Naive B cell (primary cell): ENCODE measurements at regions not wholly inside any gene's neighbourhood (a gene's known extent, or its start where the extent isn't known, plus 50 kb on each side); places are given as distances from the start of the nearest gene placed in this dataset.
A peak's percentile ranks its signal among the peaks of the same experiment; 100 is the strongest.
"Not testable (repeated sequence)": the region's sequence is repeated elsewhere in the genome, so short reads cannot be mapped to it uniquely, and the experiment has no call there.

Experiments
- ATAC-seq, 2 donors: fragments of 150-1000 bp; cut with Tn5 transposase; 2 replicates each; pipeline ENCODE4 v1.10.0; 2021; ENCODE audit warnings: low read depth in 2 of 2, mild to moderate bottlenecking in 2 of 2, moderate library complexity in 2 of 2
- DNase-seq: peaks from one replicate; pipeline ENCODE4 v3.0.0; 2022
- H3K27ac Mint-ChIP-seq, 6 donors: one replicate each; pipeline ENCODE4 v1.8.0; 2020 to 2022; ENCODE audit warnings: mild to moderate bottlenecking in 6 of 6, mixed read lengths in 6 of 6, moderate library complexity in 5 of 6, inconsistent platforms in 2 of 6
- H3K27me3 Mint-ChIP-seq, 3 donors: one replicate each; pipeline ENCODE4 v1.8.0; 2021 to 2022; ENCODE audit warnings: mixed read lengths in 3 of 3, mild to moderate bottlenecking in 1 of 3
- H3K36me3 Mint-ChIP-seq, 2 donors: one replicate each; pipeline ENCODE4 v1.8.0; 2020 to 2022; ENCODE audit warnings: mixed read lengths in 2 of 2, inconsistent platforms in 1 of 2, mild to moderate bottlenecking in 1 of 2
- H3K4me1 Mint-ChIP-seq, 3 donors: one replicate each; pipeline ENCODE4 v1.8.0; 2020 to 2022; ENCODE audit warnings: mixed read lengths in 3 of 3, inconsistent platforms in 1 of 3, mild to moderate bottlenecking in 1 of 3, moderate library complexity in 1 of 3
- H3K4me3 Mint-ChIP-seq, 8 donors: one replicate each; pipeline ENCODE4 v1.8.0; 2020 to 2022; ENCODE audit warnings: mild to moderate bottlenecking in 8 of 8, mixed read lengths in 8 of 8, moderate library complexity in 8 of 8, inconsistent platforms in 2 of 8
- H3K9me3 Mint-ChIP-seq, 7 donors: one replicate each; pipeline ENCODE4 v1.8.0; 2020 to 2022; ENCODE audit warnings: mixed read lengths in 7 of 7, mild to moderate bottlenecking in 5 of 7, inconsistent platforms in 2 of 7, moderate library complexity in 1 of 7

GRCh38 chr4:30989508-30989907 lies 269.3 kb downstream of the PCDH7 start:
- no peak overlapping the region for H3K4me3 Mint-ChIP-seq
- ATAC-seq (no peak), DNase-seq (no peak)
- no peaks in the 10 kb centered on the region for H3K4me1 Mint-ChIP-seq
- no peaks in the 10 kb centered on the region for H3K36me3 Mint-ChIP-seq
- H3K27ac Mint-ChIP-seq = no peak overlapping the region
- H3K9me3 Mint-ChIP-seq = peaks cover 0 to 5% (median 4%) of the 10 kb centered on the region in 7 donors
- no peaks in the 10 kb centered on the region for H3K27me3 Mint-ChIP-seq

- no peaks in the 10 kb centered on the region for H3K27me3 Mint-ChIP-seq
- DNase-seq (no peak), ATAC-seq (no peak)
- H3K4me3 Mint-ChIP-seq = no peak overlapping the region
- no peaks in the 10 kb centered on the region for H3K4me1 Mint-ChIP-seq
- H3K36me3 Mint-ChIP-seq = no peaks in the 10 kb centered on the region
- H3K9me3 Mint-ChIP-seq = peaks cover 4 to 16% (median 5%) of the 10 kb centered on the region in 7 donors
- no peak overlapping the region for H3K27ac Mint-ChIP-seq
Measured at GRCh38 chr4:30996841-30997240, 276.7 kb downstream of the PCDH7 start.

- Mint-ChIP-seq H3K36me3 (no peaks in the 10 kb centered on the region), H3K9me3 (peaks cover 0 to 5% (median 3%) of the 10 kb centered on the region in 7 donors), H3K27me3 (no peaks in the 10 kb centered on the region), H3K27ac (no peak overlapping the region), H3K4me1 (no peaks in the 10 kb centered on the region), H3K4me3 (no peak overlapping the region)
- ATAC-seq (no peak), DNase-seq (no peak)
Measured at GRCh38 chr4:31005037-31005436, 284.9 kb downstream of the PCDH7 start.

- Mint-ChIP-seq H3K9me3 (peaks cover 0 to 5% (median 4%) of the 10 kb centered on the region in 7 donors), H3K4me1 (no peaks in the 10 kb centered on the region), H3K4me3 (no peak overlapping the region), H3K36me3 (no peaks in the 10 kb centered on the region), H3K27ac (no peak overlapping the region), H3K27me3 (no peaks in the 10 kb centered on the region)
- DNase-seq = no peak
- no peak for ATAC-seq
Measured at GRCh38 chr4:31007858-31008257, 287.7 kb downstream of the PCDH7 start.

GRCh38 chr4:31009926-31010325 lies 289.8 kb downstream of the PCDH7 start:
- Mint-ChIP-seq H3K27me3 (no peaks in the 10 kb centered on the region), H3K4me1 (no peaks in the 10 kb centered on the region), H3K27ac (no peak overlapping the region), H3K9me3 (peaks cover 0 to 6% (median 0%) of the 10 kb centered on the region in 7 donors), H3K36me3 (no peaks in the 10 kb centered on the region), H3K4me3 (no peak overlapping the region)
- DNase-seq = no peak
- no peak for ATAC-seq

GRCh38 chr4:31015123-31015522 lies 295.0 kb downstream of the PCDH7 start:
- no peaks in the 10 kb centered on the region for H3K27me3 Mint-ChIP-seq
- ATAC-seq (no peak), DNase-seq (no peak)
- no peaks in the 10 kb centered on the region for H3K4me1 Mint-ChIP-seq
- no peak overlapping the region for H3K4me3 Mint-ChIP-seq
- H3K36me3 Mint-ChIP-seq = no peaks in the 10 kb centered on the region
- H3K27ac Mint-ChIP-seq = no peak overlapping the region
- H3K9me3 Mint-ChIP-seq = peaks cover 0 to 4% (median 0%) of the 10 kb centered on the region in 7 donors

GRCh38 chr4:31016322-31017061 lies 296.3 kb downstream of the PCDH7 start:
- H3K9me3 Mint-ChIP-seq = peaks cover 0 to 3% (median 0%) of the 10 kb centered on the region in 7 donors
- ATAC-seq = no peak
- H3K27me3 Mint-ChIP-seq = no peaks in the 10 kb centered on the region
- no peak for DNase-seq
- no peak overlapping the region for H3K27ac Mint-ChIP-seq
- H3K4me3 Mint-ChIP-seq = peak overlapping the region in 1 of 8 donors; percentile 22
- no peaks in the 10 kb centered on the region for H3K36me3 Mint-ChIP-seq
- no peaks in the 10 kb centered on the region for H3K4me1 Mint-ChIP-seq

GRCh38 chr4:31020363-31020762 lies 300.2 kb downstream of the PCDH7 start:
- H3K27me3 Mint-ChIP-seq = no peaks in the 10 kb centered on the region

GRCh38 chr4:31021008-31021407 lies 300.8 kb downstream of the PCDH7 start:
- ATAC-seq (no peak), DNase-seq (no peak)
- Mint-ChIP-seq H3K36me3 (no peaks in the 10 kb centered on the region), H3K4me1 (no peaks in the 10 kb centered on the region), H3K9me3 (peaks cover 0 to 7% (median 0%) of the 10 kb centered on the region in 7 donors), H3K27me3 (no peaks in the 10 kb centered on the region), H3K4me3 (no peak overlapping the region), H3K27ac (no peak overlapping the region)

More at GRCh38 chr4:31020363-31020762, 300.2 kb downstream of the PCDH7 start:
- Mint-ChIP-seq H3K4me3 (no peak overlapping the region), H3K27ac (no peak overlapping the region), H3K4me1 (no peaks in the 10 kb centered on the region), H3K36me3 (no peaks in the 10 kb centered on the region), H3K9me3 (peaks cover 0 to 7% (median 0%) of the 10 kb centered on the region in 7 donors)
- ATAC-seq (no peak), DNase-seq (no peak)

GRCh38 chr4:31022702-31023101 lies 302.5 kb downstream of the PCDH7 start:
- H3K4me3 Mint-ChIP-seq = no peak overlapping the region
- H3K36me3 Mint-ChIP-seq = no peaks in the 10 kb centered on the region
- ATAC-seq = no peak
- H3K27ac Mint-ChIP-seq = no peak overlapping the region
- H3K9me3 Mint-ChIP-seq = peaks cover 0 to 5% (median 0%) of the 10 kb centered on the region in 7 donors
- no peak for DNase-seq
- no peaks in the 10 kb centered on the region for H3K27me3 Mint-ChIP-seq
- H3K4me1 Mint-ChIP-seq = no peaks in the 10 kb centered on the region

GRCh38 chr4:31023109-31023508 lies 302.9 kb downstream of the PCDH7 start:
- H3K27ac Mint-ChIP-seq = no peak overlapping the region
- H3K36me3 Mint-ChIP-seq = no peaks in the 10 kb centered on the region
- H3K4me1 Mint-ChIP-seq = no peaks in the 10 kb centered on the region
- no peak overlapping the region for H3K4me3 Mint-ChIP-seq
- ATAC-seq (no peak), DNase-seq (no peak)
- H3K9me3 Mint-ChIP-seq = peaks cover 0 to 5% (median 0%) of the 10 kb centered on the region in 7 donors
- H3K27me3 Mint-ChIP-seq = no peaks in the 10 kb centered on the region

- Mint-ChIP-seq H3K27ac (no peak overlapping the region), H3K27me3 (no peaks in the 10 kb centered on the region), H3K4me3 (no peak overlapping the region), H3K4me1 (no peaks in the 10 kb centered on the region), H3K36me3 (no peaks in the 10 kb centered on the region), H3K9me3 (peaks cover 0 to 5% (median 0%) of the 10 kb centered on the region in 7 donors)
- no peak for ATAC-seq
- no peak for DNase-seq
Measured at GRCh38 chr4:31023742-31024141, 303.6 kb downstream of the PCDH7 start.

- not testable (repeated sequence) for H3K27ac Mint-ChIP-seq, H3K9me3 Mint-ChIP-seq, H3K36me3 Mint-ChIP-seq, H3K4me3 Mint-ChIP-seq, ATAC-seq, DNase-seq, H3K27me3 Mint-ChIP-seq, H3K4me1 Mint-ChIP-seq
Measured at GRCh38 chr4:31024781-31025180, 304.6 kb downstream of the PCDH7 start.

- ATAC-seq = no peak
- DNase-seq = no peak
- H3K36me3 Mint-ChIP-seq = no peaks in the 10 kb centered on the region
- peaks cover 0 to 8% (median 0%) of the 10 kb centered on the region in 7 donors for H3K9me3 Mint-ChIP-seq
- H3K27me3 Mint-ChIP-seq = no peaks in the 10 kb centered on the region
- H3K4me1 Mint-ChIP-seq = no peaks in the 10 kb centered on the region
- H3K4me3 Mint-ChIP-seq = no peak overlapping the region
- no peak overlapping the region for H3K27ac Mint-ChIP-seq
Measured at GRCh38 chr4:31026256-31026655, 306.1 kb downstream of the PCDH7 start.
